H9 (cell line): ENCODE measurements at regions not wholly inside any gene's neighbourhood (a gene's known extent, or its start where the extent isn't known, plus 50 kb on each side); places are given as distances from the start of the nearest gene placed in this dataset.

Experiments used
- DNase-seq: peaks from one replicate; pipeline ENCODE4 v3.0.0-alpha.2; 2017
- H2AFZ ChIP-seq: one replicate; pipeline ENCODE4 v1.6.1; 2013; ENCODE audit warnings: mild to moderate bottlenecking, low read length, control low read depth, moderate library complexity
- H2AK5ac ChIP-seq: 2 replicates; pipeline ENCODE4 v1.6.1; 2013; ENCODE audit warnings: low read length, control low read depth, mixed read lengths; ENCODE audit not compliant: insufficient read length
- H2BK120ac ChIP-seq: one replicate; pipeline ENCODE4 v1.6.1; 2013; ENCODE audit warnings: low read depth, mild to moderate bottlenecking, low read length, control low read depth, inconsistent platforms; ENCODE audit not compliant: poor library complexity, severe bottlenecking
- H2BK12ac ChIP-seq: 2 replicates; pipeline ENCODE4 v1.6.1; 2013; ENCODE audit warnings: low read length, control low read depth, mixed read lengths, low read depth; ENCODE audit not compliant: insufficient read length
- H2BK15ac ChIP-seq: 2 replicates; pipeline ENCODE4 v1.6.1; 2013; ENCODE audit warnings: low read depth, low read length, control low read depth
- H2BK20ac ChIP-seq: one replicate; pipeline ENCODE4 v1.6.1; 2013; ENCODE audit warnings: low read depth, mild to moderate bottlenecking, low read length, control low read depth, inconsistent platforms; ENCODE audit not compliant: poor library complexity, severe bottlenecking
- H2BK5ac ChIP-seq: 2 replicates; pipeline ENCODE4 v1.6.1; 2013; ENCODE audit warnings: low read length, control low read depth, mixed read lengths; ENCODE audit not compliant: insufficient read length
- H3K14ac ChIP-seq: 2 replicates; pipeline ENCODE4 v1.6.1; 2013; ENCODE audit warnings: low read length, control low read depth; ENCODE audit not compliant: insufficient read depth
- H3K18ac ChIP-seq: 2 replicates; pipeline ENCODE4 v1.6.1; 2013; ENCODE audit warnings: low read depth, mild to moderate bottlenecking, mixed read lengths, low read length, control low read depth; ENCODE audit not compliant: insufficient read length
- H3K23ac ChIP-seq: 2 replicates; pipeline ENCODE4 v1.6.1; 2013; ENCODE audit warnings: low read length, control low read depth, mixed read lengths, low read depth; ENCODE audit not compliant: insufficient read length
- H3K23me2 ChIP-seq: 2 replicates; pipeline ENCODE4 v1.6.1; 2013; ENCODE audit warnings: low read depth, mild to moderate bottlenecking, mixed read lengths, low read length, control low read depth; ENCODE audit not compliant: insufficient read length, poor library complexity, severe bottlenecking
- H3K27ac ChIP-seq: 2 replicates; pipeline ENCODE4 v1.5.1; 2013; ENCODE audit warnings: low read length, control low read depth, mixed read lengths, low read depth; ENCODE audit not compliant: insufficient read length
- H3K27me3 ChIP-seq: 2 replicates; pipeline ENCODE4 v1.6.1; 2013; ENCODE audit warnings: low read length, control low read depth, inconsistent platforms; ENCODE audit not compliant: insufficient read depth
- H3K4ac ChIP-seq: 2 replicates; pipeline ENCODE4 v1.6.1; 2013; ENCODE audit warnings: low read depth, mild to moderate bottlenecking, control low read depth, inconsistent platforms, low read length, moderate library complexity
- H3K4me1 ChIP-seq: 2 replicates; pipeline ENCODE4 v1.6.1; 2013; ENCODE audit warnings: low read length, control low read depth, inconsistent platforms; ENCODE audit not compliant: insufficient read depth
- H3K4me2 ChIP-seq: 2 replicates; pipeline ENCODE4 v1.6.1; 2013; ENCODE audit warnings: low read length, control low read depth, mixed read lengths; ENCODE audit not compliant: insufficient read length, insufficient read depth
- H3K56ac ChIP-seq: 2 replicates; pipeline ENCODE4 v1.6.1; 2013; ENCODE audit warnings: low read depth, mild to moderate bottlenecking, mixed read lengths, low read length, control low read depth; ENCODE audit not compliant: insufficient read length
- H3K79me1 ChIP-seq: 2 replicates; pipeline ENCODE4 v1.6.1; 2013; ENCODE audit warnings: low read depth, mild to moderate bottlenecking, moderate library complexity, low read length, control low read depth, inconsistent platforms; ENCODE audit not compliant: insufficient read depth, poor library complexity, severe bottlenecking
- H3K79me2 ChIP-seq: 2 replicates; pipeline ENCODE4 v1.6.1; 2013; ENCODE audit warnings: low read length, control low read depth, inconsistent platforms; ENCODE audit not compliant: insufficient read depth
- H3K9ac ChIP-seq: 2 replicates; pipeline ENCODE4 v1.6.1; 2013; ENCODE audit warnings: low read length, control low read depth, mixed read lengths; ENCODE audit not compliant: insufficient read length; ENCODE audit errors: extremely low read depth
- H3K9me3 ChIP-seq: one replicate; pipeline ENCODE4 v1.6.1; 2013; ENCODE audit warnings: low read depth, low read length, inconsistent platforms; ENCODE audit not compliant: control insufficient read depth
- H3T11ph ChIP-seq: one replicate; pipeline ENCODE4 v1.6.1; 2013; ENCODE audit warnings: mild to moderate bottlenecking, low read length, control low read depth, inconsistent platforms
- H4K20me1 ChIP-seq: one replicate; pipeline ENCODE4 v1.6.1; 2013; ENCODE audit not compliant: control insufficient read depth, insufficient read length, insufficient read depth
- H4K5ac ChIP-seq: 2 replicates; pipeline ENCODE4 v1.6.1; 2013; ENCODE audit warnings: low read depth, mild to moderate bottlenecking, mixed read lengths, low read length, control low read depth; ENCODE audit not compliant: insufficient read length
- H4K8ac ChIP-seq: replicated peaks from 2 replicates; pipeline ENCODE4 v1.6.1; 2013; ENCODE audit warnings: low read length, control low read depth, mixed read lengths, low read depth; ENCODE audit not compliant: insufficient read length
- H4K91ac ChIP-seq: 2 replicates; pipeline ENCODE4 v1.6.1; 2013; ENCODE audit warnings: low read depth, mild to moderate bottlenecking, moderate library complexity, mixed read lengths, low read length, control low read depth; ENCODE audit not compliant: insufficient read length
- H3K27ac Mint-ChIP-seq, 3 experiments: 2 replicates in 2 of 3; 3 replicates in 1 of 3; pipeline ENCODE4 v1.8.0; 2020 to 2021; ENCODE audit warnings: mixed read lengths in 3 of 3, mild to moderate bottlenecking in 1 of 3, moderate library complexity in 1 of 3
- H3K27me3 Mint-ChIP-seq: 2 replicates; pipeline ENCODE4 v1.8.0; 2021; ENCODE audit warnings: low read depth, mild to moderate bottlenecking, moderate library complexity, mixed read lengths
- H3K36me3 Mint-ChIP-seq, 3 experiments: 2 replicates in 2 of 3; 3 replicates in 1 of 3; pipeline ENCODE4 v1.8.0; 2020 to 2021; ENCODE audit warnings: low read depth in 3 of 3, mixed read lengths in 3 of 3; ENCODE audit not compliant: insufficient read depth in 1 of 3
- H3K4me1 Mint-ChIP-seq, 2 experiments: 2 replicates each; pipeline ENCODE4 v1.8.0; 2020; ENCODE audit warnings: mixed read lengths in 2 of 2
- H3K4me3 Mint-ChIP-seq, 2 experiments: 2 replicates in 1 of 2; 3 replicates in 1 of 2; pipeline ENCODE4 v1.8.0; 2020 to 2021; ENCODE audit warnings: mild to moderate bottlenecking in 2 of 2, mixed read lengths in 2 of 2, moderate library complexity in 1 of 2
- H3K9me3 Mint-ChIP-seq, 2 experiments: 2 replicates in 1 of 2; 3 replicates in 1 of 2; pipeline ENCODE4 v1.8.0; 2020; ENCODE audit warnings: mild to moderate bottlenecking in 2 of 2, mixed read lengths in 2 of 2, moderate library complexity in 1 of 2
- CTCF ChIP-seq: fragments of 200-600 bp; sonication (generic); conservative IDR thresholded peaks from 3 replicates; pipeline ENCODE4 v1.8.0; 2021; ENCODE audit warnings: antibody characterized with exemption, mild to moderate bottlenecking
- WGBS: extraction: QIAGEN DNeasy Blood & Tissue Kit; methylation state at CpG from one replicate; pipeline ENCODE4 v1.1.7; 2013; ENCODE audit warnings: missing lambda C conversion rate, low lambda C conversion rate, mixed read lengths; ENCODE audit not compliant: insufficient read length; ENCODE audit errors: extremely low coverage; 5-methylcytosine and 5-hydroxymethylcytosine counted together

- H3K23ac ChIP-seq, result no peak overlapping the region
Measured at GRCh38 chr7:25678215-25678614, 449.9 kb upstream of the NPVF start.

More at GRCh38 chr7:25678215-25678614, 449.9 kb upstream of the NPVF start:
- Mint-ChIP-seq H3K4me3 (no peak overlapping the region), H3K36me3 (no peaks in the 10 kb centered on the region), H3K4me1 (no peaks in the 10 kb centered on the region), H3K27ac (no peak overlapping the region), H3K27me3 (no peaks in the 10 kb centered on the region; the same call in 1 of the 2 replicates), H3K9me3 (no peaks in the 10 kb centered on the region)
- Histone ChIP-seq H4K91ac (no peak overlapping the region), H3K4me2 (no peak overlapping the region), H2BK120ac (no peak overlapping the region), H2BK12ac (no peak overlapping the region), H4K20me1 (no peaks in the 10 kb centered on the region), H3K9me3 (no peaks in the 10 kb centered on the region), H3K23me2 (no peaks in the 10 kb centered on the region), H2AFZ (no peak overlapping the region), H4K5ac (no peak overlapping the region), H3K56ac (no peak overlapping the region), H3K9ac (no peak overlapping the region), H3K79me2 (no peaks in the 10 kb centered on the region), H4K8ac (no peak overlapping the region), H2BK5ac (no peak overlapping the region), H2BK15ac (no peak overlapping the region), H3K18ac (no peak overlapping the region), H3K27ac (no peak overlapping the region), H3K14ac (no peak overlapping the region), H2BK20ac (no peak overlapping the region), H2AK5ac (no peak overlapping the region), H3K4me1 (no peaks in the 10 kb centered on the region), H3K79me1 (no peaks in the 10 kb centered on the region), H3K4ac (no peak overlapping the region), H3T11ph (no peak overlapping the region), H3K27me3 (no peaks in the 10 kb centered on the region)
- DNase-seq, result no peak
- WGBS, result no CpG with 5 or more reads among the region's 1 CpG
- TF ChIP-seq CTCF, result no peak
